MM.1S (cell line): ENCODE measurements at regions not wholly inside any gene's neighbourhood (a gene's known extent, or its start where the extent isn't known, plus 50 kb on each side); places are given as distances from the start of the nearest gene placed in this dataset.

ENCODE experiments used
- DNase-seq: peaks from one replicate; pipeline ENCODE4 v3.0.0-alpha.2; 2015
- H2AFZ ChIP-seq: fragments of 300-600 bp; sonication (generic); 2 replicates; pipeline ENCODE4 v1.6.0; 2016; ENCODE audit warnings: antibody characterized with exemption, low read length
- H3F3A ChIP-seq: fragments of 300-600 bp; sonication (generic); 2 replicates; pipeline ENCODE4 v1.6.1; 2016; ENCODE audit warnings: mild to moderate bottlenecking, antibody characterized with exemption, low read length, moderate library complexity, mixed read lengths; ENCODE audit not compliant: insufficient read depth
- H3K27ac ChIP-seq: fragments of 300-600 bp; sonication (generic); 2 replicates; pipeline ENCODE4 v1.5.1; 2016; ENCODE audit warnings: mild to moderate bottlenecking, low read length
- H3K27me3 ChIP-seq: fragments of 300-600 bp; sonication (generic); replicated peaks from 2 replicates; pipeline ENCODE4 v1.6.0; 2016; ENCODE audit warnings: low read length; ENCODE audit not compliant: insufficient read depth
- H3K36me3 ChIP-seq: fragments of 300-600 bp; sonication (generic); replicated peaks from 2 replicates; pipeline ENCODE4 v1.6.1; 2016; ENCODE audit warnings: mild to moderate bottlenecking, low read length, mixed read lengths; ENCODE audit not compliant: insufficient read depth
- H3K4me1 ChIP-seq: fragments of 300-600 bp; sonication (generic); 2 replicates; pipeline ENCODE4 v1.6.1; 2016; ENCODE audit warnings: low read length, mixed read lengths
- H3K4me2 ChIP-seq: fragments of 300-600 bp; sonication (generic); 2 replicates; pipeline ENCODE4 v1.6.0; 2016; ENCODE audit warnings: low read depth, low read length
- H3K4me3 ChIP-seq: fragments of 300-600 bp; sonication (generic); 2 replicates; pipeline ENCODE4 v1.5.1; 2016; ENCODE audit warnings: low read length, mixed read lengths
- H3K79me2 ChIP-seq: fragments of 300-600 bp; sonication (generic); 2 replicates; pipeline ENCODE4 v1.6.1; 2016; ENCODE audit warnings: mixed run types, low read length, mixed read lengths
- H3K9ac ChIP-seq: fragments of 300-600 bp; sonication (generic); 2 replicates; pipeline ENCODE4 v1.6.1; 2016; ENCODE audit warnings: low read length, mixed read lengths
- H3K9me2 ChIP-seq: fragments of 300-600 bp; sonication (generic); replicated peaks from 2 replicates; pipeline ENCODE4 v1.6.1; 2016; ENCODE audit warnings: mild to moderate bottlenecking, low read length, mixed read lengths; ENCODE audit not compliant: insufficient read depth
- H3K9me3 ChIP-seq: fragments of 300-600 bp; sonication (generic); replicated peaks from 2 replicates; pipeline ENCODE4 v1.6.1; 2016; ENCODE audit warnings: mild to moderate bottlenecking, low read length, mixed read lengths; ENCODE audit not compliant: insufficient read depth
- H4K20me1 ChIP-seq: fragments of 300-600 bp; sonication (generic); 2 replicates; pipeline ENCODE4 v1.6.1; 2016; ENCODE audit warnings: mild to moderate bottlenecking, low read length, moderate library complexity, mixed read lengths; ENCODE audit not compliant: insufficient read depth
- EZH2 ChIP-seq: fragments of 300-600 bp; sonication (generic); optimal IDR thresholded peaks from 2 replicates; pipeline ENCODE3; 2017; ENCODE audit warnings: low read depth, mild to moderate bottlenecking, antibody characterized with exemption, low read length, mixed read lengths
- EZH2phosphoT487 ChIP-seq: fragments of 300-600 bp; sonication (generic); IDR thresholded peaks from 2 replicates; pipeline ENCODE4 v1.6.1; 2018; ENCODE audit warnings: antibody characterized with exemption, low read length
- TF ChIP-seq, protein P1 (sequence below): fragments of 300-600 bp; sonication (generic); IDR thresholded peaks from 2 replicates; pipeline ENCODE4 v1.5.1; 2016; ENCODE audit warnings: antibody characterized with exemption, low read length, mixed read lengths

DNA sequence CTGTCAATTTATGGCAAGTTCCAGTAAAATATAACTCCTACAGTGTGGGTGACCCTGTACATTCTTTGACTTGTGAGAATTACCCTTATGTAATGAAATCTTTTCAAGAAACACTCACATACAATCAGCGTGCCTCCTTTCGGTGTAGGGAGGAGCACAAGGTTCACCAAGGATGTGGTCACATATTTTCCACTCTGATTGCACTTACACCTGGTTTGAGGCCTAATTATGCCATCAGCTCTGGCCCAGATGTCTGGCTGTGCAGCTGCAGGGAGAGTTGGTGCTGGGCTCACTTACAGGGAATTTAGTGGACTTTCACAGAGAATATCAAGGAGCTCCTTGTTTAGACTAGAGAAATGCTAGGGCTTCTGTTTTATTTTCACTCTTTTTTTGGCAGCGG, 146.0 kb upstream of the STEAP4 start:
- H3K9me2 ChIP-seq = no peaks in the 10 kb centered on the region

DNA sequence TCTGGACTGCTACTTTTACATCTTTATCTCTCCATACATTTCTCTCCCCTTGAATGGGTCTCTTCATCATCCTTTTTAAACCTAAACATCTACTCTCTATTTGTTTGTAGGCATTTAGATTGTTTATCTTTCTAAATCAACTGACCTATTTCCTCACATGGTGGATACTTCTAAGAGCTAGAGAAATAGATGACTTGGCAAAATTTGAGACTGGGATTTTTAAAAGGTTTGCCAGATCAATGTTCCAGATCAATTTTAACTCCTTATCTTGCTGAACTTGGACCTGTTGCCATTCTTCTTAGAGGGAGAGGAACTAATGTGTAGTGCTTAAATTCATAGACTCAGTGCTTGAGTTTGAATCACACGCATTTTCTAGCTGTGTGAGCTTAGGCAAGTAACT, 144.2 kb upstream of the STEAP4 start:
- Histone ChIP-seq H3K27ac (no peak overlapping the region), H4K20me1 (no peaks in the 10 kb centered on the region), H3K9ac (no peak overlapping the region), H3K79me2 (no peaks in the 10 kb centered on the region), H2AFZ (no peak overlapping the region), H3K4me1 (no peaks in the 10 kb centered on the region), H3K36me3 (no peaks in the 10 kb centered on the region), H3K9me2 (no peaks in the 10 kb centered on the region), H3K4me3 (no peak overlapping the region), H3K9me3 (no peaks in the 10 kb centered on the region), H3K4me2 (no peak overlapping the region), H3K27me3 (no peaks in the 10 kb centered on the region), H3F3A (no peaks in the 10 kb centered on the region)
- no peak for DNase-seq
- TF ChIP-seq EZH2 = no peak

More for the DNA sequence above, 146.0 kb upstream of the STEAP4 start:
- H3K79me2 ChIP-seq = no peaks in the 10 kb centered on the region
- TF ChIP-seq, protein P1, sequence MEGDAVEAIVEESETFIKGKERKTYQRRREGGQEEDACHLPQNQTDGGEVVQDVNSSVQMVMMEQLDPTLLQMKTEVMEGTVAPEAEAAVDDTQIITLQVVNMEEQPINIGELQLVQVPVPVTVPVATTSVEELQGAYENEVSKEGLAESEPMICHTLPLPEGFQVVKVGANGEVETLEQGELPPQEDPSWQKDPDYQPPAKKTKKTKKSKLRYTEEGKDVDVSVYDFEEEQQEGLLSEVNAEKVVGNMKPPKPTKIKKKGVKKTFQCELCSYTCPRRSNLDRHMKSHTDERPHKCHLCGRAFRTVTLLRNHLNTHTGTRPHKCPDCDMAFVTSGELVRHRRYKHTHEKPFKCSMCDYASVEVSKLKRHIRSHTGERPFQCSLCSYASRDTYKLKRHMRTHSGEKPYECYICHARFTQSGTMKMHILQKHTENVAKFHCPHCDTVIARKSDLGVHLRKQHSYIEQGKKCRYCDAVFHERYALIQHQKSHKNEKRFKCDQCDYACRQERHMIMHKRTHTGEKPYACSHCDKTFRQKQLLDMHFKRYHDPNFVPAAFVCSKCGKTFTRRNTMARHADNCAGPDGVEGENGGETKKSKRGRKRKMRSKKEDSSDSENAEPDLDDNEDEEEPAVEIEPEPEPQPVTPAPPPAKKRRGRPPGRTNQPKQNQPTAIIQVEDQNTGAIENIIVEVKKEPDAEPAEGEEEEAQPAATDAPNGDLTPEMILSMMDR = no peak
- no peak for TF ChIP-seq EZH2phosphoT487
- no peak for TF ChIP-seq EZH2
- no peak for DNase-seq
- H3K27ac ChIP-seq = no peak overlapping the region
- H4K20me1 ChIP-seq = no peaks in the 10 kb centered on the region
- no peak overlapping the region for H3K4me3 ChIP-seq
- H3F3A ChIP-seq = no peaks in the 10 kb centered on the region
- no peaks in the 10 kb centered on the region for H3K27me3 ChIP-seq
- no peaks in the 10 kb centered on the region for H3K4me1 ChIP-seq
- H3K9ac ChIP-seq = no peak overlapping the region
- no peaks in the 10 kb centered on the region for H3K9me3 ChIP-seq
- no peaks in the 10 kb centered on the region for H3K36me3 ChIP-seq
- no peak overlapping the region for H3K4me2 ChIP-seq
- H2AFZ ChIP-seq = no peak overlapping the region

DNA sequence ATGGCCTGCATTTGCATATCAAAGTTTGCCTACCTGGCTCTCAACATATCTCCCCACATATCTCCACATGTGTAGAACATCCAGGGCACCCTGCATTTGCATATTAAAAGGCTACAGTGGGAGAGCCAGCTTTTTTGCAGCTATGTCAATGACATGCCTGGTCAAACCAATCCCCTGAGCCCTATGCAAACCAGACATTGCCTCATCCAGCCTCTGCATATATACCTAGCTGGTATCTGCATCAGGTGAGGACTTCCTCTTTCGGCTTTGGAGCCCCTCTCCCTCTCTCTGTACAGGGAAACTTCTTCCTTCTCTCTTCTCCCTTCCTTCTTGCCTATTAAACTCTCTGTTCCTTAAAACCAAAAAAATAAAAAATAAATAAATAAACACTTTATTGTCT, 142.7 kb upstream of the STEAP4 start:
- Histone ChIP-seq H3K27me3 (no peaks in the 10 kb centered on the region), H3K4me1 (no peaks in the 10 kb centered on the region), H3K9ac (no peak overlapping the region), H3F3A (no peaks in the 10 kb centered on the region), H2AFZ (no peak overlapping the region), H3K4me3 (no peak overlapping the region), H3K4me2 (no peak overlapping the region), H3K36me3 (no peaks in the 10 kb centered on the region), H4K20me1 (no peaks in the 10 kb centered on the region), H3K9me2 (no peaks in the 10 kb centered on the region), H3K9me3 (no peaks in the 10 kb centered on the region), H3K27ac (no peak overlapping the region), H3K79me2 (no peaks in the 10 kb centered on the region)
- no peak for DNase-seq
- TF ChIP-seq EZH2phosphoT487 (no peak), EZH2 (no peak)
- TF ChIP-seq, protein P1 = no peak

DNA sequence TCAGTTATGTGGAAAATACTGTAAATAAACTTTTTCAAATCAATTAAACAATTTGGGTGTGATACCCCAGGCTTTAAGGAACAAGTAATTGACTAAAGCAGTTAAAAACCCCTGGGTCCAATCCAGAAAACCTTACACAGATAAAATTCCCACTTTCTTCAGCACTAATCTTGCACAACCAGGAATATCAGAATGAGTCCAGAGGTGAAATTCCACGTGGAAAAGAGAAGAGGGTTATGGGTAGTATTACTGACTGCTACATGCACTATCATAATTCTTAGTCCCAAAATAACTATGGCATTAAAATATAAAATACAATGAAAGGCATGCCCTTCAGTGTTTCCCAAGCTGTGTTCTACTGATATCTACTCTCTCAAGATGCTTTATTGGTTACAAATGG, 135.7 kb upstream of the STEAP4 start:
- Histone ChIP-seq H3K9me2 (no peaks in the 10 kb centered on the region), H4K20me1 (no peaks in the 10 kb centered on the region), H3K9ac (no peak overlapping the region), H3K9me3 (no peaks in the 10 kb centered on the region), H2AFZ (no peak overlapping the region), H3K4me2 (no peak overlapping the region), H3K27ac (no peak overlapping the region), H3F3A (no peaks in the 10 kb centered on the region), H3K4me1 (no peaks in the 10 kb centered on the region), H3K27me3 (no peaks in the 10 kb centered on the region), H3K79me2 (no peaks in the 10 kb centered on the region), H3K4me3 (no peak overlapping the region), H3K36me3 (no peaks in the 10 kb centered on the region)
- TF ChIP-seq, protein P1 = no peak
- TF ChIP-seq EZH2 = no peak
- TF ChIP-seq EZH2phosphoT487 = no peak
- no peak for DNase-seq
